Common myeloid progenitor, CD34-positive (primary cell): ENCODE measurements at regions not wholly inside any gene's neighbourhood (a gene's known extent, or its start where the extent isn't known, plus 50 kb on each side); places are given as distances from the start of the nearest gene placed in this dataset.

Experiments used
- CTCF ChIA-PET: fragments of 350-600 bp; sonication (Branson Sonifier 250); formaldehyde crosslinking; loops from one replicate; lab custom pipeline; 2021; ENCODE audit warnings: antibody characterized with exemption; lab: Charles Lee
- POLR2A ChIA-PET: fragments of 350-600 bp; sonication (Branson Sonifier 250); formaldehyde crosslinking; loops from one replicate; lab custom pipeline; 2021; ENCODE audit warnings: antibody characterized with exemption; lab: Charles Lee
- DNase-seq, 3 donors: peaks; one replicate each; pipeline versions ENCODE4 v3.0.0 to v3.0.0-alpha.2; 2013
- H3K27ac ChIP-seq, 2 experiments: 1 replicate in 1 of 2; 2 replicates in 1 of 2; pipeline ENCODE4 v1.7.0; 2013; ENCODE audit warnings: inconsistent platforms in 2 of 2, low read length in 2 of 2, mild to moderate bottlenecking in 2 of 2, low read depth in 1 of 2, moderate library complexity in 1 of 2; ENCODE audit not compliant: severe bottlenecking in 2 of 2, insufficient read depth in 1 of 2, poor library complexity in 1 of 2
- H3K27me3 ChIP-seq, 5 experiments: replicated peaks in 2 of 5; 1 replicate in 3 of 5; 2 replicates in 2 of 5; pipeline versions ENCODE4 v1.6.1 to v1.7.0; 2013; ENCODE audit warnings: low read length in 4 of 5, mild to moderate bottlenecking in 2 of 5, moderate library complexity in 2 of 5, inconsistent platforms in 1 of 5; ENCODE audit not compliant: insufficient read depth in 5 of 5, control insufficient read depth in 4 of 5
- H3K36me3 ChIP-seq, 4 experiments: 1 replicate in 2 of 4; 2 replicates in 2 of 4; pipeline versions ENCODE4 v1.6.1 to v1.7.0; 2013; ENCODE audit warnings: low read length in 3 of 4, control low read depth in 1 of 4, mild to moderate bottlenecking in 1 of 4; ENCODE audit not compliant: control insufficient read depth in 4 of 4, insufficient read depth in 4 of 4
- H3K4me1 ChIP-seq, 4 experiments: 1 replicate in 3 of 4; 2 replicates in 1 of 4; pipeline versions ENCODE4 v1.6.1 to v1.7.1; 2013; ENCODE audit warnings: low read length in 3 of 4, mild to moderate bottlenecking in 3 of 4, control low read depth in 1 of 4, inconsistent platforms in 1 of 4, moderate library complexity in 1 of 4; ENCODE audit not compliant: control insufficient read depth in 4 of 4, insufficient read depth in 4 of 4; ENCODE audit errors: control extremely low read depth in 1 of 4
- H3K4me3 ChIP-seq, 7 experiments: 1 replicate in 4 of 7; 2 replicates in 3 of 7; pipeline versions ENCODE4 v1.5.1 to v1.7.0; 2013; ENCODE audit warnings: mild to moderate bottlenecking in 7 of 7, low read length in 6 of 7, moderate library complexity in 6 of 7, inconsistent platforms in 2 of 7, low read depth in 2 of 7, control low read depth in 1 of 7; ENCODE audit not compliant: insufficient read depth in 4 of 7, control insufficient read depth in 1 of 7; ENCODE audit errors: extremely low read depth in 1 of 7
- H3K9me3 ChIP-seq, 5 experiments: 1 replicate in 4 of 5; 2 replicates in 1 of 5; pipeline versions ENCODE4 v1.6.1 to v1.7.1; 2013; ENCODE audit warnings: low read length in 4 of 5, mild to moderate bottlenecking in 2 of 5, inconsistent platforms in 1 of 5, low read depth in 1 of 5, moderate library complexity in 1 of 5; ENCODE audit not compliant: control insufficient read depth in 4 of 5, insufficient read depth in 2 of 5; ENCODE audit errors: control extremely low read depth in 1 of 5
- WGBS: methylation state at CpG from one replicate; pipeline ENCODE4 v1.1.5; 2013; ENCODE audit not compliant: insufficient coverage; 5-methylcytosine and 5-hydroxymethylcytosine counted together

DNA sequence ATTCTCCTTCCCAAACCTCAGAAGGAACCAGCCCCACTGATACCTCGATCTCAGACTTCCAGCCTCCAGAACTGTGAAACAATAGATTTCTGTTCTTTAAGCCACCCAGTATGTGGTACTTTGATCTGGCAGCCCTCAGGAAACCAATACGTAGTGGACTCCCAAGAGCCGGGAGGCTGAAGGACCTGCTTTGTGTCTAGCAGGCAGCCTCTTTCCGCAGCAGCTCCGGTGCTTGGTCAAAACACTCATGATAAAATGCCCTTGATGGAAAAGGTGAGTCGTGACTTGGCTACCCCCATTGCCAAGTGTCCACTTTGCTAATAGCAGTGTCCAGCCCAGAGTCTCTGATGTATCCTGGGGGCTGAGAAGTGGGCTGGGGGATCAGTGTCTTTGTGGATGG, 158.8 kb upstream of the TMTC4 start:
- DNase-seq, result no peak
- no peaks in the 10 kb centered on the region for H3K4me1 ChIP-seq
- POLR2A ChIA-PET, result no interaction called here
- CTCF ChIA-PET, result no interaction called here
- H3K36me3 ChIP-seq, result no peaks in the 10 kb centered on the region
- peaks cover 0 to 3% (median 0%) of the 10 kb centered on the region in 5 experiments for H3K27me3 ChIP-seq
- 88% methylated on average over 5 of the region's 6 CpGs for WGBS
- peaks cover 0 to 7% (median 0%) of the 10 kb centered on the region in 5 experiments for H3K9me3 ChIP-seq
- no peak overlapping the region for H3K27ac ChIP-seq
- no peak overlapping the region for H3K4me3 ChIP-seq

- WGBS, result 52% methylated on average over 5 of the region's 5 CpGs
- H3K27me3 ChIP-seq, result peaks cover 0 to 3% (median 0%) of the 10 kb centered on the region in 5 experiments
- CTCF ChIA-PET, result no interaction called here
- no peaks in the 10 kb centered on the region for H3K4me1 ChIP-seq
- H3K9me3 ChIP-seq, result peaks cover 0 to 7% (median 0%) of the 10 kb centered on the region in 5 experiments
- H3K4me3 ChIP-seq, result no peak overlapping the region
- no peaks in the 10 kb centered on the region for H3K36me3 ChIP-seq
- no peak overlapping the region for H3K27ac ChIP-seq
- peak in 2 of 3 donors; percentile 5 to 11 for DNase-seq
- POLR2A ChIA-PET, result no interaction called here
Measured at GRCh38 chr13:100828226-100828625, 153.6 kb upstream of the TMTC4 start.

DNA sequence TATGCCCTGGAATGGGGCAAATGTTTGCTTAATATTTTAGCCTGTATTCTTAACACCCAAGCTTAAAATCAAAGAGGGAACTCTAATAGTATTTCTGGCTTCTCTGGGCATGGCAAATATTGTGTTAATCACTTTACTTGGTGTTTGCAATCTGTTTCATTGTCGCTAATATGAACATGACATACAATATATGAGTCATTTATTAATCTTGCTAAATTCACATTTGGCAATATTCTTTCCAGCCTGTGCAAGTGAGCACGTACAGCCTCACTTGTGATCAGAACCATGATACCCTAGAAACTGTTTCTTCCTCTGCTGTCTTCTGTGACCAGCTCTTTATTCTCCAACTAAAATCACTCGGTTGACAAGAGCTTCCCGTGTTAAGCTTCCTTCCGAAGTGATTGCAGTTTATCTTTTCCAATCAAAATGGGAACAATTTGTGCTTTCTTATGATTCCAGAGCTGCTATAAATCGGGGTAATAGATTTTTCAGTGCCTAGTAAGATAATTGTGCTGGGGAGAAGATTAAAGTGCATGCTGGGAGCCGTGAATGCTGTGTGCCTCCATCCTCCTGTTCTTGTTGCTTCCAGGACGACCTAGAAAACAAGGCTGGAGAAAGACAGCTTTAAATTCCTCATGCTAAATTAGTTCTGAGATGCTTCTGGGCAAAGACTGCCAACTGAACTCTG, 153.0 kb upstream of the TMTC4 start:
- no peak overlapping the region for H3K4me3 ChIP-seq
- DNase-seq, result no peak
- H3K27me3 ChIP-seq, result peaks cover 0 to 3% (median 0%) of the 10 kb centered on the region in 5 experiments
- no peaks in the 10 kb centered on the region for H3K36me3 ChIP-seq
- no peak overlapping the region for H3K27ac ChIP-seq
- H3K9me3 ChIP-seq, result peaks cover 0 to 7% (median 0%) of the 10 kb centered on the region in 5 experiments
- WGBS, result 62% methylated on average over 5 of the region's 8 CpGs
- ChIA-PET CTCF (no interaction called here), POLR2A (no interaction called here)
- no peaks in the 10 kb centered on the region for H3K4me1 ChIP-seq

DNA sequence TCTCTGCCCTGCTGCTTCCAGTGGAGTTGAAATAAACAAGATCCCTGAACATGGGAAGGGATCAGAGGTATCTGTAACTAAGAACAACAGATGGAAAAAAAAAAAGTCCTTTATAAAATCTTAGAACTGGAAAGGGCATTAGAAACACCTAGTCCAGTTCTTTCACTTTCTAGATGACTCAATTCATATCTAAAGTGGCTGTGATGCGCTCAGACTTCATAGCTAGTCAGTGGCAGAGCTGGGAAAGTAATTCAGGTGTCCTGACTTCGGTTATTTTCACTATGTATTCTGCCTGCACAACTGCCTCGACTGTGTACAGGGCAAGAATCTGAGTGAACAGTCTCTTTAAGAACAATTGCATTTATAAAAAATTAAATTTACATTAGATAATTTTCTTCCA, 151.8 kb upstream of the TMTC4 start:
- no peaks in the 10 kb centered on the region for H3K4me1 ChIP-seq
- CTCF ChIA-PET, result no interaction called here
- no peaks in the 10 kb centered on the region for H3K36me3 ChIP-seq
- H3K27me3 ChIP-seq, result peaks cover 0 to 3% (median 0%) of the 10 kb centered on the region in 5 experiments
- POLR2A ChIA-PET, result no interaction called here
- no peak for DNase-seq
- WGBS, result 100% methylated on average over 1 of the region's 3 CpGs
- H3K9me3 ChIP-seq, result peaks cover 0 to 4% (median 0%) of the 10 kb centered on the region in 5 experiments
- no peak overlapping the region for H3K4me3 ChIP-seq
- no peak overlapping the region for H3K27ac ChIP-seq

DNA sequence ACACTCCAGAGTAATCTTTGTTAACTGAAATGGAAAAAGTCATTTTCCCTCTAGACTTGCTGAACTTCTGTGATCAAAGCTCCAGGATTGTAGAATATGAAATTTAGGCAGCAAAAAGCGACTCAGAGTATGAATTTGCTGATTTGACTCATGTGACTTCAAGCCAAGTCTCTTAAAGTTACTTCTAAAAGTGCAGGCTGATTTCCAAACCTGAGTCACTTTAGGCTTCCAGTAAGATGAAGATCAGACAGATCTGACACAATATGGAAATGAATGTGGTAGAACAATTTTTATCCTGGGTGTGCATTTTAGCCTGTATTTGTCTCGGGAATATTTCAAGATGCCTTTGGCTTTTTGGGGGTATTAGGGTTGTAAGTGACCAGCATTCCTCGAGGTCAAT, 151.0 kb upstream of the TMTC4 start:
- no peak for DNase-seq

DNA sequence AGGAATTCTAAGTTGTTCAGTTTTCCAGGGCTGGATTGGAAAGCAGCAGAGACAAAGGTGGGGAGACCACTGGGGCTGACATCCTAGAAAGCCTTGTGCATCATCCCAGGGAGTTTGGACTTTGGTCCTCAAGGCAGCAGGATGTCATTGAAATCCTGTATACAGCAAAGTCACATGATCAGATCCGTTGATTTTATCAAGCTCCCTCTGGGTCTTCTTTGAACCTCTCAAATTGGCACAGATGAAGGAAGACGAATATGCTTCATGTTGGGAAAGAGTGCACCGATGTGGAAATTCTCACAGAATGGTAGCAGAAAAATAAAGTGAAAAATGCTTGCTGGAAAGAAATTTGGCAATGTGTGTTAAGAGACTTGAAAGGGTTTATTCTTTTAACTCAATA, 149.8 kb upstream of the TMTC4 start:
- CTCF ChIA-PET, result no interaction called here
- no peak overlapping the region for H3K27ac ChIP-seq

More for the DNA sequence above, 151.0 kb upstream of the TMTC4 start:
- Histone ChIP-seq H3K27ac (no peak overlapping the region), H3K27me3 (peaks cover 0 to 3% (median 0%) of the 10 kb centered on the region in 5 experiments), H3K4me1 (no peaks in the 10 kb centered on the region), H3K9me3 (peaks cover 0 to 5% (median 0%) of the 10 kb centered on the region in 5 experiments), H3K4me3 (no peak overlapping the region), H3K36me3 (no peaks in the 10 kb centered on the region)
- WGBS, result 100% methylated on average over 3 of the region's 3 CpGs
- ChIA-PET CTCF (no interaction called here), POLR2A (no interaction called here)

DNA sequence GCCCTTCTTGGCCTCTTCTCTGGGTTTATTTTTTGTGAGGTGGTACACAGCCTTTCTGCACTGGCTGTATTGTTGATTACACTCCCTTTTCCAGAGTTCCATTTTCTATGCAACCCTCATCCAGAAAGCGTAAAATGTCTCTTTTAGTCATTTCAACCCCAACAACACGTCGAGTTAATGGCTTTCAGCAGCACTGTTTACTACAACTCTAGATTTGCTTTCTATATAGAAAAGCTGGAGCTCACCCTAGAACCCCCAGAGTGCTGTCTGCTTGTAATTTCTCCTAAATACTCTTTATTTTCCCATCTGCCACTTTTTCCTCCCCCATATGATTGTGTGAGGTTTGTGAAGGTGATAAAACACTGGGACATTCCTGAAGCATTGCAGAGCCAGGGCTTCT, 148.9 kb upstream of the TMTC4 start:
- ChIA-PET POLR2A (no interaction called here), CTCF (no interaction called here)
- 89% methylated on average over 3 of the region's 3 CpGs for WGBS
- Histone ChIP-seq H3K4me1 (no peaks in the 10 kb centered on the region), H3K27me3 (peaks cover 0 to 2% (median 0%) of the 10 kb centered on the region in 5 experiments), H3K4me3 (no peak overlapping the region), H3K9me3 (peaks cover 0 to 4% (median 0%) of the 10 kb centered on the region in 5 experiments), H3K36me3 (no peaks in the 10 kb centered on the region), H3K27ac (no peak overlapping the region)
- no peak for DNase-seq

More for the DNA sequence above, 149.8 kb upstream of the TMTC4 start:
- no peak overlapping the region for H3K4me3 ChIP-seq
- no peak for DNase-seq
- peaks cover 0 to 2% (median 0%) of the 10 kb centered on the region in 5 experiments for H3K27me3 ChIP-seq
- no peaks in the 10 kb centered on the region for H3K36me3 ChIP-seq
- H3K9me3 ChIP-seq, result peaks cover 0 to 6% (median 0%) of the 10 kb centered on the region in 5 experiments
- 79% methylated on average over 3 of the region's 3 CpGs for WGBS
- H3K4me1 ChIP-seq, result no peaks in the 10 kb centered on the region
- POLR2A ChIA-PET, result no interaction called here
